NCI-H1417 (cell line): ENCODE measurements at regions not wholly inside any gene's neighbourhood (a gene's known extent, or its start where the extent isn't known, plus 50 kb on each side); places are given as distances from the start of the nearest gene placed in this dataset.

Source experiments
- DNase-seq, 3 experiments: peaks; one replicate each; lab custom pipeline; 2025; lab: John Stamatoyannopoulos, UW

- DNase-seq, result no peak
Observed at GRCh38 chr7:34603711-34604444, 54.1 kb upstream of the NPSR1 start.
